Fibroblast of lung (primary cell): ENCODE measurements at regions not wholly inside any gene's neighbourhood (a gene's known extent, or its start where the extent isn't known, plus 50 kb on each side); places are given as distances from the start of the nearest gene placed in this dataset.

Source experiments
- CTCF ChIP-seq, 2 donors: IDR thresholded peaks in 1 of 2; conservative IDR thresholded peaks in 1 of 2; 1 replicate in 1 of 2; 2 replicates in 1 of 2; pipeline ENCODE4 v1.5.1; 2011 to 2012; ENCODE audit warnings: low read length in 2 of 2, control low read depth in 1 of 2, inconsistent platforms in 1 of 2, low read depth in 1 of 2, mild to moderate bottlenecking in 1 of 2
- EZH2 ChIP-seq: IDR thresholded peaks from 2 replicates; pipeline ENCODE4 v1.5.1; 2012; ENCODE audit warnings: low read length, control low read depth, mild to moderate bottlenecking; ENCODE audit errors: missing control alignments

- TF ChIP-seq EZH2 (no peak), CTCF (conservative IDR thresholded peaks at IDR 0.05 in 1 of 2, IDR thresholded peaks at IDR 0.05 in 1 of 2; ENCODE audit: low read depth in 1 of 2, low read length in 2 of 2) (no peak)
These were observed 1044.8 kb upstream of the ADGRL2 start for GRCh38 chr1:80755944-80756343.
